ENCODE measurements at regions not wholly inside any gene's neighbourhood (a gene's known extent, or its start where the extent isn't known, plus 50 kb on each side); places are given as distances from the start of the nearest gene placed in this dataset.

GRCh38 chr17:45653616-45654015 is 130.5 kb upstream of the CRHR1 start:
- WGBS (ENCODE audit: low lambda C conversion rate, missing lambda C conversion rate): 67% methylated on average over 4 of the region's 4 CpGs
- no peaks in the 10 kb centered on the region for H3K36me3 ChIP-seq (replicated peaks; ENCODE audit: insufficient read depth, low read depth)
- no peaks in the 10 kb centered on the region for H3K27me3 ChIP-seq
- DNase-seq (ENCODE audit: low spot score): no peak
- no peaks in the 10 kb centered on the region for H3K9me3 ChIP-seq (ENCODE audit: low read depth)
- no peaks in the 10 kb centered on the region for H4K20me1 ChIP-seq (ENCODE audit: insufficient read depth, poor library complexity, severe bottlenecking)
- no peak overlapping the region for H2AFZ ChIP-seq
- no peaks in the 10 kb centered on the region for H3K79me2 ChIP-seq
- no peaks in the 10 kb centered on the region for H3K9me2 ChIP-seq (replicated peaks; ENCODE audit: insufficient read depth)
- no peak overlapping the region for H3K4me2 ChIP-seq
- H3K4me1 ChIP-seq (ENCODE audit: insufficient read depth): no peaks in the 10 kb centered on the region
- no peak overlapping the region for H3K4me3 ChIP-seq
- TF ChIP-seq CTCF (IDR thresholded peaks at IDR 0.05; ENCODE audit: poor library complexity) (no peak), EZH2 (IDR thresholded peaks at IDR 0.05; ENCODE audit: borderline replicate concordance) (no peak), EZH2phosphoT487 (IDR thresholded peaks at IDR 0.05; ENCODE audit: low read depth, severe bottlenecking, unreplicated experiment) (no peak)
- no peak overlapping the region for H3K27ac ChIP-seq

GRCh38 chr17:45656527-45657181 is 127.5 kb upstream of the CRHR1 start:
- Histone ChIP-seq H3K4me3 (no peak overlapping the region), H3K27ac (no peak overlapping the region), H3K79me2 (no peaks in the 10 kb centered on the region), H3K27me3 (no peaks in the 10 kb centered on the region), H3K4me2 (no peak overlapping the region), H4K20me1 (ENCODE audit: insufficient read depth, poor library complexity, severe bottlenecking) (no peaks in the 10 kb centered on the region), H3K9me3 (ENCODE audit: low read depth) (no peaks in the 10 kb centered on the region), H3K9me2 (replicated peaks; ENCODE audit: insufficient read depth) (no peaks in the 10 kb centered on the region), H3K36me3 (replicated peaks; ENCODE audit: insufficient read depth, low read depth) (no peaks in the 10 kb centered on the region), H3K4me1 (ENCODE audit: insufficient read depth) (no peaks in the 10 kb centered on the region), H2AFZ (no peak overlapping the region)
- TF ChIP-seq EZH2 (IDR thresholded peaks at IDR 0.05; ENCODE audit: borderline replicate concordance): no peak
- 93% methylated on average over 11 of the region's 11 CpGs for WGBS (ENCODE audit: low lambda C conversion rate, missing lambda C conversion rate)
- DNase-seq (ENCODE audit: low spot score): no peak

GRCh38 chr17:45660474-45660873 is 123.6 kb upstream of the CRHR1 start:
- H3K4me3 ChIP-seq: no peak overlapping the region
- H3K79me2 ChIP-seq: no peaks in the 10 kb centered on the region
- no peaks in the 10 kb centered on the region for H3K36me3 ChIP-seq (replicated peaks; ENCODE audit: insufficient read depth, low read depth)
- no peak overlapping the region for H2AFZ ChIP-seq
- no peaks in the 10 kb centered on the region for H4K20me1 ChIP-seq (ENCODE audit: insufficient read depth, poor library complexity, severe bottlenecking)
- no peak overlapping the region for H3K27ac ChIP-seq
- peaks cover 7% of the 10 kb centered on the region for H3K27me3 ChIP-seq
- H3K9me3 ChIP-seq (ENCODE audit: low read depth): no peaks in the 10 kb centered on the region
- TF ChIP-seq EZH2 (IDR thresholded peaks at IDR 0.05; ENCODE audit: borderline replicate concordance): no peak
- no peak for TF ChIP-seq EZH2phosphoT487 (IDR thresholded peaks at IDR 0.05; ENCODE audit: low read depth, severe bottlenecking, unreplicated experiment)
- H3K4me1 ChIP-seq (ENCODE audit: insufficient read depth): no peaks in the 10 kb centered on the region
- H3K9me2 ChIP-seq (replicated peaks; ENCODE audit: insufficient read depth): no peaks in the 10 kb centered on the region
- no peak overlapping the region for H3K4me2 ChIP-seq
- WGBS (ENCODE audit: low lambda C conversion rate, missing lambda C conversion rate): 53% methylated on average over 4 of the region's 4 CpGs
- DNase-seq (ENCODE audit: low spot score): no peak

GRCh38 chr17:45662432-45662831 is 121.7 kb upstream of the CRHR1 start:
- 95% methylated on average over 2 of the region's 2 CpGs for WGBS (ENCODE audit: low lambda C conversion rate, missing lambda C conversion rate)
- Histone ChIP-seq H3K9me3 (ENCODE audit: low read depth) (no peaks in the 10 kb centered on the region), H3K4me3 (no peak overlapping the region), H3K27me3 (peaks cover 7% of the 10 kb centered on the region), H3K79me2 (no peaks in the 10 kb centered on the region), H2AFZ (no peak overlapping the region), H3K9me2 (replicated peaks; ENCODE audit: insufficient read depth) (no peaks in the 10 kb centered on the region), H4K20me1 (ENCODE audit: insufficient read depth, poor library complexity, severe bottlenecking) (no peaks in the 10 kb centered on the region), H3K4me2 (no peak overlapping the region), H3K4me1 (ENCODE audit: insufficient read depth) (no peaks in the 10 kb centered on the region), H3K36me3 (replicated peaks; ENCODE audit: insufficient read depth, low read depth) (no peaks in the 10 kb centered on the region), H3K27ac (no peak overlapping the region)
- TF ChIP-seq EZH2 (IDR thresholded peaks at IDR 0.05; ENCODE audit: borderline replicate concordance): no peak
- no peak for TF ChIP-seq EZH2phosphoT487 (IDR thresholded peaks at IDR 0.05; ENCODE audit: low read depth, severe bottlenecking, unreplicated experiment)
- TF ChIP-seq CTCF (IDR thresholded peaks at IDR 0.05; ENCODE audit: poor library complexity): no peak
- DNase-seq (ENCODE audit: low spot score): no peak
